ENCODE measurements at regions not wholly inside any gene's neighbourhood (a gene's known extent, or its start where the extent isn't known, plus 50 kb on each side); places are given as distances from the start of the nearest gene placed in this dataset.

GRCh38 chr3:166104938-166105337 lies 267.7 kb upstream of the BCHE start:
- H3K27me3 ChIP-seq (ENCODE audit: low read length): no peaks in the 10 kb centered on the region
- no TSS peak for BruUV-seq (replicated peaks)
- no peaks in the 10 kb centered on the region for H3K9me2 ChIP-seq (replicated peaks; ENCODE audit: low read length)
- no peak overlapping the region for H3K4me3 ChIP-seq (ENCODE audit: low read length)
- TF ChIP-seq EZH2 (IDR thresholded peaks at IDR 0.05; ENCODE audit: low read length, unreplicated experiment): no peak
- no peak for TF ChIP-seq EZH2phosphoT487 (IDR thresholded peaks at IDR 0.05; ENCODE audit: borderline replicate concordance, low read length)
- TF ChIP-seq, protein P1, sequence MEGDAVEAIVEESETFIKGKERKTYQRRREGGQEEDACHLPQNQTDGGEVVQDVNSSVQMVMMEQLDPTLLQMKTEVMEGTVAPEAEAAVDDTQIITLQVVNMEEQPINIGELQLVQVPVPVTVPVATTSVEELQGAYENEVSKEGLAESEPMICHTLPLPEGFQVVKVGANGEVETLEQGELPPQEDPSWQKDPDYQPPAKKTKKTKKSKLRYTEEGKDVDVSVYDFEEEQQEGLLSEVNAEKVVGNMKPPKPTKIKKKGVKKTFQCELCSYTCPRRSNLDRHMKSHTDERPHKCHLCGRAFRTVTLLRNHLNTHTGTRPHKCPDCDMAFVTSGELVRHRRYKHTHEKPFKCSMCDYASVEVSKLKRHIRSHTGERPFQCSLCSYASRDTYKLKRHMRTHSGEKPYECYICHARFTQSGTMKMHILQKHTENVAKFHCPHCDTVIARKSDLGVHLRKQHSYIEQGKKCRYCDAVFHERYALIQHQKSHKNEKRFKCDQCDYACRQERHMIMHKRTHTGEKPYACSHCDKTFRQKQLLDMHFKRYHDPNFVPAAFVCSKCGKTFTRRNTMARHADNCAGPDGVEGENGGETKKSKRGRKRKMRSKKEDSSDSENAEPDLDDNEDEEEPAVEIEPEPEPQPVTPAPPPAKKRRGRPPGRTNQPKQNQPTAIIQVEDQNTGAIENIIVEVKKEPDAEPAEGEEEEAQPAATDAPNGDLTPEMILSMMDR (conservative IDR thresholded peaks at IDR 0.05; ENCODE audit: low read depth, low read length): no peak
- ATAC-seq: no peak
- POLR2A ChIA-PET (ENCODE audit: unreplicated experiment): no interaction called here
- no peaks in the 10 kb centered on the region for H3F3A ChIP-seq (ENCODE audit: low read length, unreplicated experiment)
- no peak for DNase-seq
- no peak overlapping the region for H2AFZ ChIP-seq (ENCODE audit: low read length)
- no peak overlapping the region for H3K9ac ChIP-seq (ENCODE audit: low read length)
- H3K27ac ChIP-seq (ENCODE audit: low read length): no peak overlapping the region
- no peak overlapping the region for H3K4me2 ChIP-seq (ENCODE audit: low read length)
- H3K9me3 ChIP-seq (ENCODE audit: low read length): no peaks in the 10 kb centered on the region
- H3K36me3 ChIP-seq (ENCODE audit: low read depth, low read length): no peaks in the 10 kb centered on the region
- CTCF ChIA-PET: no interaction called here
- H3K4me1 ChIP-seq (ENCODE audit: insufficient read depth, low read length): no peaks in the 10 kb centered on the region
- no peaks in the 10 kb centered on the region for H3K79me2 ChIP-seq (ENCODE audit: low read length)
- H4K20me1 ChIP-seq (ENCODE audit: low read length): no peaks in the 10 kb centered on the region
- intact Hi-C loops (cut with micrococcal nuclease): no loop called here

DNA sequence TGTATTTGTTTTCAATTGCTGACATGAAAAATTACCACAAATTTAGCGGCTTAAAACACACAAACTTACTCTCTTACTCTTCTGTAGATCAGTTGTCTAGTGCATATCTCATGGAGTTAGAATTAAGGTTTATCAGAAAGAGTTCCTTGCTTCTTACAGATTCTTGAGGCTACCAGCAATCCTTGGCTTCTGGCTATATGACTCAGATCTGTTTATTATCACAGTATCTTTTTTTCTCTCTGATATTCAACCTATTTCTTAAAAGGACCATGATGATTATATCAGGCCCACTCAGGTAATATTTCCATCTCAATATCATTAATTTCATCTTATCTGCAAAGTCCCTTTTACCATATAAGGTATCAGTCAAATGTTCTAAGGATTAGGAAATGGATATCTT lies 263.5 kb upstream of the BCHE start:
- Histone ChIP-seq H3K9me3 (ENCODE audit: low read length) (no peaks in the 10 kb centered on the region), H3K36me3 (ENCODE audit: low read depth, low read length) (no peaks in the 10 kb centered on the region), H3K9me2 (replicated peaks; ENCODE audit: low read length) (no peaks in the 10 kb centered on the region), H3F3A (ENCODE audit: low read length, unreplicated experiment) (no peaks in the 10 kb centered on the region), H3K27ac (ENCODE audit: low read length) (no peak overlapping the region), H4K20me1 (ENCODE audit: low read length) (no peaks in the 10 kb centered on the region), H2AFZ (ENCODE audit: low read length) (no peak overlapping the region), H3K4me2 (ENCODE audit: low read length) (no peak overlapping the region), H3K4me1 (ENCODE audit: insufficient read depth, low read length) (no peaks in the 10 kb centered on the region), H3K4me3 (ENCODE audit: low read length) (no peak overlapping the region), H3K27me3 (ENCODE audit: low read length) (no peaks in the 10 kb centered on the region), H3K9ac (ENCODE audit: low read length) (no peak overlapping the region), H3K79me2 (ENCODE audit: low read length) (no peaks in the 10 kb centered on the region)
- no peak for TF ChIP-seq EZH2phosphoT487 (IDR thresholded peaks at IDR 0.05; ENCODE audit: borderline replicate concordance, low read length)
- ChIA-PET POLR2A (ENCODE audit: unreplicated experiment) (no interaction called here), CTCF (interaction anchor here (0.6 kb wide), 1 partner anchor 60 kb away, joined by 3 read pairs; no protein-coding TSS in a partner anchor)
- ATAC-seq: no peak
- no TSS peak for BruUV-seq (replicated peaks)
- no peak for DNase-seq
- intact Hi-C loops (cut with micrococcal nuclease): no loop called here

- no peak overlapping the region for H3K9ac ChIP-seq (ENCODE audit: low read length)
- BruUV-seq (replicated peaks): no TSS peak
- H4K20me1 ChIP-seq (ENCODE audit: low read length): no peaks in the 10 kb centered on the region
- H3K36me3 ChIP-seq (ENCODE audit: low read depth, low read length): no peaks in the 10 kb centered on the region
- H3K9me2 ChIP-seq (replicated peaks; ENCODE audit: low read length): no peaks in the 10 kb centered on the region
- no peaks in the 10 kb centered on the region for H3K27me3 ChIP-seq (ENCODE audit: low read length)
- ChIA-PET CTCF (no interaction called here), POLR2A (ENCODE audit: unreplicated experiment) (no interaction called here)
- H3K9me3 ChIP-seq (ENCODE audit: low read length): no peaks in the 10 kb centered on the region
- H3K4me2 ChIP-seq (ENCODE audit: low read length): no peak overlapping the region
- no peaks in the 10 kb centered on the region for H3F3A ChIP-seq (ENCODE audit: low read length, unreplicated experiment)
- H3K27ac ChIP-seq (ENCODE audit: low read length): no peak overlapping the region
- intact Hi-C loops (cut with micrococcal nuclease): no loop called here
- peaks cover 17% of the 10 kb centered on the region for H3K4me1 ChIP-seq (ENCODE audit: insufficient read depth, low read length)
- no peak overlapping the region for H3K4me3 ChIP-seq (ENCODE audit: low read length)
- DNase-seq (no peak), ATAC-seq (no peak)
- no peaks in the 10 kb centered on the region for H3K79me2 ChIP-seq (ENCODE audit: low read length)
- TF ChIP-seq EZH2phosphoT487 (IDR thresholded peaks at IDR 0.05; ENCODE audit: borderline replicate concordance, low read length): no peak
- TF ChIP-seq EZH2 (IDR thresholded peaks at IDR 0.05; ENCODE audit: low read length, unreplicated experiment): no peak
- TF ChIP-seq, protein P1 (conservative IDR thresholded peaks at IDR 0.05; ENCODE audit: low read depth, low read length): no peak
- H2AFZ ChIP-seq (ENCODE audit: low read length): no peak overlapping the region
Measured at GRCh38 chr3:166089575-166089974, 252.4 kb upstream of the BCHE start.
